ENCODE measurements at regions not wholly inside any gene's neighbourhood (a gene's known extent, or its start where the extent isn't known, plus 50 kb on each side); places are given as distances from the start of the nearest gene placed in this dataset.

DNA sequence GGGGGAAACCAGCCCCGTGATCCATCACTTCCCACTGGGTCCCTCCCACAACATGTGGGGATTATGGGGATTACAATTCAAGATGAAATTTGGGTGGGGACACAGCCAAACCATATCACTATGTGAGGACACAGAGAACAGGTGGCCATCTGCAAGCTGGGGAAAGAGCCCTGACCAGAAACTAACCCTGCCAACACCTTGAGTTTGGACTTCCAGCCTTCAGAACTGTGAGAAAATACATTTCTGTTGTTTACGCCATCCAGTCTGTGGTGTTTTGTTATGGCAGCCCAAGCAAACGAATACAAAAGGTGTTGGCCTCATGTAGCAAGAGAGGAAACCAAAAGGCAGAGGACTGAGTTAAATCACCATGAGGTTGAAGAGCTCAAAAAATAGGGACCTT, 169.9 kb upstream of the TENM3 start:
- no peak overlapping the region for H2AFZ ChIP-seq (ENCODE audit: low read depth, low read length)
- no peak overlapping the region for H3K4me3 ChIP-seq (ENCODE audit: insufficient read depth, low read depth, low read length)
- H4K20me1 ChIP-seq (ENCODE audit: insufficient read depth, low read length), result no peaks in the 10 kb centered on the region
- H3K27me3 ChIP-seq (ENCODE audit: insufficient read depth, low read length), result no peaks in the 10 kb centered on the region
- peaks cover 16% of the 10 kb centered on the region for H3K4me1 Mint-ChIP-seq (ENCODE audit: low read depth, unreplicated experiment)
- H3K4me3 Mint-ChIP-seq (ENCODE audit: unreplicated experiment), result no peak overlapping the region
- no peak overlapping the region for H3K4me2 ChIP-seq (ENCODE audit: low read length)
- H3K27ac Mint-ChIP-seq (ENCODE audit: unreplicated experiment), result no peak overlapping the region
- no peaks in the 10 kb centered on the region for H3K9me3 ChIP-seq (ENCODE audit: insufficient read depth, low read depth, low read length)
- no peaks in the 10 kb centered on the region for H3K9me3 Mint-ChIP-seq (ENCODE audit: unreplicated experiment)
- no peak for TF ChIP-seq EZH2 (IDR thresholded peaks at IDR 0.05; ENCODE audit: insufficient read depth, low read length)
- no peak for TF ChIP-seq CTCF (IDR thresholded peaks at IDR 0.05; ENCODE audit: insufficient read depth, low read depth, low read length)
- no peaks in the 10 kb centered on the region for H3K36me3 ChIP-seq (ENCODE audit: insufficient read depth, low read length)
- H3K27ac ChIP-seq (ENCODE audit: low read depth, low read length), result no peak overlapping the region
- DNase-seq (ENCODE audit: low read depth), result no peak
- H3K4me1 ChIP-seq (ENCODE audit: insufficient read depth, low read length), result no peaks in the 10 kb centered on the region
- H3K79me2 ChIP-seq (ENCODE audit: insufficient read depth, low read length), result peaks cover 8% of the 10 kb centered on the region
- no peaks in the 10 kb centered on the region for H3K27me3 Mint-ChIP-seq (ENCODE audit: low read depth, unreplicated experiment)
- H3K9ac ChIP-seq (ENCODE audit: low read length), result no peak overlapping the region
- no peak for FAIRE-seq
- H3K36me3 Mint-ChIP-seq (ENCODE audit: low read depth, unreplicated experiment), result peaks cover 43% of the 10 kb centered on the region

DNA sequence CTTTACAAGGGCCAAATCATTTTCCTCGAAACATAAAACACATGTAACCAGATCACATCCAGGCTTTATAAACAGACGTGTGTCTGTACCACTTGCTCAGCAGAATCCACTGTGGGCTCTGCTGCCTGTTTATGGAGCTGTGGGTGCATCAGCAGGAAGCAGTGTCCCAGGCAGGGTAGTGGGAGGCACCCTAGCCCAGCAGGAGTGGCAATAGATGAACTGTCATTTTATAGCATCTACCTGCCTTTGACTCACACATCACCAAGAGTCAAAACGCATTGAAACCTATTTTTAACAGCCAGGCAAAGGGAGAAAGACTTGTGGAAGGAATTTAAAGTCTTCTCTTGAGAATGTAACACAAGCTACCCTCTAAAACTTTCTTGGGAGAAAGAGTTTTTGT, 169.1 kb upstream of the TENM3 start:
- no peaks in the 10 kb centered on the region for H4K20me1 ChIP-seq (ENCODE audit: insufficient read depth, low read length)
- H3K79me2 ChIP-seq (ENCODE audit: insufficient read depth, low read length), result peaks cover 8% of the 10 kb centered on the region
- no peak for FAIRE-seq
- no peak overlapping the region for H3K27ac ChIP-seq (ENCODE audit: low read depth, low read length)
- H3K4me2 ChIP-seq (ENCODE audit: low read length), result no peak overlapping the region
- H3K27me3 ChIP-seq (ENCODE audit: insufficient read depth, low read length), result no peaks in the 10 kb centered on the region
- TF ChIP-seq EZH2 (IDR thresholded peaks at IDR 0.05; ENCODE audit: insufficient read depth, low read length) (no peak), CTCF (IDR thresholded peaks at IDR 0.05; ENCODE audit: insufficient read depth, low read depth, low read length) (no peak)
- H3K9ac ChIP-seq (ENCODE audit: low read length), result no peak overlapping the region
- H3K4me1 ChIP-seq (ENCODE audit: insufficient read depth, low read length), result no peaks in the 10 kb centered on the region
- no peak for DNase-seq (ENCODE audit: low read depth)
- no peaks in the 10 kb centered on the region for H3K9me3 Mint-ChIP-seq (ENCODE audit: unreplicated experiment)
- H3K4me3 Mint-ChIP-seq (ENCODE audit: unreplicated experiment), result no peak overlapping the region
- H3K27ac Mint-ChIP-seq (ENCODE audit: unreplicated experiment), result no peak overlapping the region
- no peak overlapping the region for H3K4me3 ChIP-seq (ENCODE audit: insufficient read depth, low read depth, low read length)
- no peak overlapping the region for H2AFZ ChIP-seq (ENCODE audit: low read depth, low read length)
- H3K27me3 Mint-ChIP-seq (ENCODE audit: low read depth, unreplicated experiment), result no peaks in the 10 kb centered on the region
- H3K9me3 ChIP-seq (ENCODE audit: insufficient read depth, low read depth, low read length), result no peaks in the 10 kb centered on the region
- peaks cover 14% of the 10 kb centered on the region for H3K4me1 Mint-ChIP-seq (ENCODE audit: low read depth, unreplicated experiment)
- no peaks in the 10 kb centered on the region for H3K36me3 ChIP-seq (ENCODE audit: insufficient read depth, low read length)
- H3K36me3 Mint-ChIP-seq (ENCODE audit: low read depth, unreplicated experiment), result peaks cover 51% of the 10 kb centered on the region

DNA sequence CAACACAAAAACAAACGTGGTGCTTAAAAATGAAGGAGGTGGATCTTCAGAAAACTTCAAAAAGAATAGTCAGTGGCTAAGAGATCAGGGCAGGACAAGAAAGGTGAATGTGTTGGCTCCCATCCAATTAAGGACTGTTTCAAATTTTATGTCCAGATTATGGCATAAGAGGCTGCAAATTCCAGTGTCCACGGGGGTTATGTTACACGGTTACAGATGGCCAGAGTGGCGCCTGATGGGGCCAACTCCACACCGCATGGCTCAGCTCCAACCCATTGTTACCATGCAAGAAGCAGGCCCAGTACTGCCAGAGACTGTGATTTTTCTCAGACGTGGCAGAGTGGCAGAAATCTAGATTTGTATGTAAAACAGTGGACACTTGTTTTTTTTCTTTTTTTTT, 168.4 kb upstream of the TENM3 start:
- no peak overlapping the region for H2AFZ ChIP-seq (ENCODE audit: low read depth, low read length)
- H3K4me3 ChIP-seq (ENCODE audit: insufficient read depth, low read depth, low read length), result no peak overlapping the region
- H3K4me2 ChIP-seq (ENCODE audit: low read length), result no peak overlapping the region
- no peak for TF ChIP-seq EZH2 (IDR thresholded peaks at IDR 0.05; ENCODE audit: insufficient read depth, low read length)
- no peak for TF ChIP-seq CTCF (IDR thresholded peaks at IDR 0.05; ENCODE audit: insufficient read depth, low read depth, low read length)
- Mint-ChIP-seq H3K36me3 (ENCODE audit: low read depth, unreplicated experiment) (peaks cover 52% of the 10 kb centered on the region), H3K27ac (ENCODE audit: unreplicated experiment) (no peak overlapping the region), H3K4me1 (ENCODE audit: low read depth, unreplicated experiment) (peaks cover 9% of the 10 kb centered on the region), H3K27me3 (ENCODE audit: low read depth, unreplicated experiment) (no peaks in the 10 kb centered on the region), H3K9me3 (ENCODE audit: unreplicated experiment) (no peaks in the 10 kb centered on the region), H3K4me3 (ENCODE audit: unreplicated experiment) (no peak overlapping the region)
- FAIRE-seq, result no peak
- H3K9ac ChIP-seq (ENCODE audit: low read length), result no peak overlapping the region
- no peak for DNase-seq (ENCODE audit: low read depth)
- H3K9me3 ChIP-seq (ENCODE audit: insufficient read depth, low read depth, low read length), result no peaks in the 10 kb centered on the region
- H3K27ac ChIP-seq (ENCODE audit: low read depth, low read length), result no peak overlapping the region
- H4K20me1 ChIP-seq (ENCODE audit: insufficient read depth, low read length), result no peaks in the 10 kb centered on the region
- H3K4me1 ChIP-seq (ENCODE audit: insufficient read depth, low read length), result peaks cover 4% of the 10 kb centered on the region
- peaks cover 7% of the 10 kb centered on the region for H3K79me2 ChIP-seq (ENCODE audit: insufficient read depth, low read length)
- no peaks in the 10 kb centered on the region for H3K27me3 ChIP-seq (ENCODE audit: insufficient read depth, low read length)
- no peaks in the 10 kb centered on the region for H3K36me3 ChIP-seq (ENCODE audit: insufficient read depth, low read length)
